ENCODE measurements at regions not wholly inside any gene's neighbourhood (a gene's known extent, or its start where the extent isn't known, plus 50 kb on each side); places are given as distances from the start of the nearest gene placed in this dataset.

- TF ChIP-seq CTCF (IDR thresholded peaks at IDR 0.05; ENCODE audit: low read depth, low read length, missing input control) (no peak), YY1 (IDR thresholded peaks at IDR 0.05) (no peak)
These were observed 382.1 kb upstream of the TSHZ2 start (continued) for GRCh38 chr20:52590100-52590499.

GRCh38 chr20:52589251-52589812 is 382.8 kb upstream of the TSHZ2 start:
- H3K9ac ChIP-seq (ENCODE audit: low read depth in 1 of 2, low read length in 2 of 2): no peak overlapping the region
- WGBS: 81% methylated on average over 3 of the region's 3 CpGs
- H3K9me3 ChIP-seq (ENCODE audit: control insufficient read depth in 4 of 4, low read length in 3 of 4): no peaks in the 10 kb centered on the region
- DNase-seq (ENCODE audit: low spot score): no peak
- TF ChIP-seq, protein P1, sequence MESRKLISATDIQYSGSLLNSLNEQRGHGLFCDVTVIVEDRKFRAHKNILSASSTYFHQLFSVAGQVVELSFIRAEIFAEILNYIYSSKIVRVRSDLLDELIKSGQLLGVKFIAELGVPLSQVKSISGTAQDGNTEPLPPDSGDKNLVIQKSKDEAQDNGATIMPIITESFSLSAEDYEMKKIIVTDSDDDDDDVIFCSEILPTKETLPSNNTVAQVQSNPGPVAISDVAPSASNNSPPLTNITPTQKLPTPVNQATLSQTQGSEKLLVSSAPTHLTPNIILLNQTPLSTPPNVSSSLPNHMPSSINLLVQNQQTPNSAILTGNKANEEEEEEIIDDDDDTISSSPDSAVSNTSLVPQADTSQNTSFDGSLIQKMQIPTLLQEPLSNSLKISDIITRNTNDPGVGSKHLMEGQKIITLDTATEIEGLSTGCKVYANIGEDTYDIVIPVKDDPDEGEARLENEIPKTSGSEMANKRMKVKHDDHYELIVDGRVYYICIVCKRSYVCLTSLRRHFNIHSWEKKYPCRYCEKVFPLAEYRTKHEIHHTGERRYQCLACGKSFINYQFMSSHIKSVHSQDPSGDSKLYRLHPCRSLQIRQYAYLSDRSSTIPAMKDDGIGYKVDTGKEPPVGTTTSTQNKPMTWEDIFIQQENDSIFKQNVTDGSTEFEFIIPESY (IDR thresholded peaks at IDR 0.05): no peak
- TF ChIP-seq YY1 (IDR thresholded peaks at IDR 0.05): no peak
- no peak overlapping the region for H3K27ac ChIP-seq (ENCODE audit: low read depth in 1 of 2, low read length in 2 of 2)
- no peak overlapping the region for H3K4me3 ChIP-seq (ENCODE audit: low read depth in 1 of 3, low read length in 3 of 3)
- peaks cover 0 to 3% (median 0%) of the 10 kb centered on the region in 4 donors for H3K27me3 ChIP-seq (ENCODE audit: control insufficient read depth in 4 of 4, insufficient read depth in 4 of 4, low read length in 3 of 4)
- no peaks in the 10 kb centered on the region for H3K4me1 ChIP-seq (ENCODE audit: control insufficient read depth in 4 of 4, insufficient read depth in 4 of 4, low read length in 3 of 4)
- no peaks in the 10 kb centered on the region for H3K36me3 ChIP-seq (ENCODE audit: control insufficient read depth in 4 of 4, insufficient read depth in 3 of 4, low read depth in 1 of 4, low read length in 3 of 4)

- peaks cover 0 to 3% (median 0%) of the 10 kb centered on the region in 4 donors for H3K27me3 ChIP-seq (ENCODE audit: control insufficient read depth in 4 of 4, insufficient read depth in 4 of 4, low read length in 3 of 4)
- DNase-seq (ENCODE audit: low spot score): no peak
- no peaks in the 10 kb centered on the region for H3K36me3 ChIP-seq (ENCODE audit: control insufficient read depth in 4 of 4, insufficient read depth in 3 of 4, low read depth in 1 of 4, low read length in 3 of 4)
- no peak overlapping the region for H3K4me3 ChIP-seq (ENCODE audit: low read depth in 1 of 3, low read length in 3 of 3)
- H3K9me3 ChIP-seq (ENCODE audit: control insufficient read depth in 4 of 4, low read length in 3 of 4): no peaks in the 10 kb centered on the region
- no peak for TF ChIP-seq CTCF (IDR thresholded peaks at IDR 0.05; ENCODE audit: low read depth, low read length, missing input control)
- no peak for TF ChIP-seq TAF1 (conservative IDR thresholded peaks at IDR 0.05)
- TF ChIP-seq, protein P2, sequence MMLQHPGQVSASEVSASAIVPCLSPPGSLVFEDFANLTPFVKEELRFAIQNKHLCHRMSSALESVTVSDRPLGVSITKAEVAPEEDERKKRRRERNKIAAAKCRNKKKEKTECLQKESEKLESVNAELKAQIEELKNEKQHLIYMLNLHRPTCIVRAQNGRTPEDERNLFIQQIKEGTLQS (IDR thresholded peaks at IDR 0.05): no peak
- no peak for TF ChIP-seq REST (IDR thresholded peaks at IDR 0.05)
- no peak for TF ChIP-seq NR2F2 (IDR thresholded peaks at IDR 0.05)
- no peak for TF ChIP-seq HNF4A (conservative IDR thresholded peaks at IDR 0.05)
- TF ChIP-seq EGR1 (IDR thresholded peaks at IDR 0.05; ENCODE audit: low read depth in 2 of 2): no peak
- TF ChIP-seq HNF4G (IDR thresholded peaks at IDR 0.05): no peak
- TF ChIP-seq JUND (IDR thresholded peaks at IDR 0.05): no peak
- no peak for TF ChIP-seq GABPA (IDR thresholded peaks at IDR 0.05 in 1 of 2, conservative IDR thresholded peaks at IDR 0.05 in 1 of 2)
- no peak for TF ChIP-seq SP1 (IDR thresholded peaks at IDR 0.05)
- no peak for TF ChIP-seq YY1 (IDR thresholded peaks at IDR 0.05)
- no peak for TF ChIP-seq MAX (IDR thresholded peaks at IDR 0.05)
- no peak for TF ChIP-seq RXRA (IDR thresholded peaks at IDR 0.05)
- TF ChIP-seq FOXA1 (IDR thresholded peaks at IDR 0.05): no peak
- TF ChIP-seq, protein P1 (IDR thresholded peaks at IDR 0.05): no peak
- TF ChIP-seq FOXA2 (IDR thresholded peaks at IDR 0.05): no peak
- no peak for TF ChIP-seq RAD21 (IDR thresholded peaks at IDR 0.05)
- no peak overlapping the region for H3K9ac ChIP-seq (ENCODE audit: low read depth in 1 of 2, low read length in 2 of 2)
- H3K4me1 ChIP-seq (ENCODE audit: control insufficient read depth in 4 of 4, insufficient read depth in 4 of 4, low read length in 3 of 4): no peaks in the 10 kb centered on the region
- no peak overlapping the region for H3K27ac ChIP-seq (ENCODE audit: low read depth in 1 of 2, low read length in 2 of 2)
These were observed 385.5 kb upstream of the TSHZ2 start for GRCh38 chr20:52586660-52587059.
